Calu3 (cell line): ENCODE measurements at regions not wholly inside any gene's neighbourhood (a gene's known extent, or its start where the extent isn't known, plus 50 kb on each side); places are given as distances from the start of the nearest gene placed in this dataset.

Experiments
- BruUV-seq: library from RNA; stranded (reverse); fragments of 400-500 nt; replicated peaks from 2 replicates; lab custom pipeline; 2021; lab: Mats Ljungman, UMichigan
- CTCF ChIA-PET: fragments of 300-600 bp; sonication (Branson Sonifier 250); formaldehyde crosslinking; loops from one replicate; lab custom pipeline; 2022; ENCODE audit warnings: antibody characterized with exemption; lab: Charles Lee
- DNase-seq: peaks from one replicate; pipeline ENCODE4 v3.0.0; 2022
- H3K27ac Mint-ChIP-seq: one replicate; pipeline ENCODE4 v1.8.0; 2022; ENCODE audit warnings: mixed read lengths; ENCODE audit not compliant: unreplicated experiment
- H3K27me3 Mint-ChIP-seq: one replicate; pipeline ENCODE4 v1.8.0; 2022; ENCODE audit warnings: mixed read lengths; ENCODE audit not compliant: unreplicated experiment
- H3K36me3 Mint-ChIP-seq: one replicate; pipeline ENCODE4 v1.8.0; 2022; ENCODE audit warnings: mild to moderate bottlenecking, moderate library complexity, mixed read lengths; ENCODE audit not compliant: insufficient read depth, unreplicated experiment
- H3K4me1 Mint-ChIP-seq: one replicate; pipeline ENCODE4 v1.8.0; 2022; ENCODE audit warnings: mild to moderate bottlenecking, low read depth, mixed read lengths; ENCODE audit not compliant: unreplicated experiment
- H3K4me3 Mint-ChIP-seq: one replicate; pipeline ENCODE4 v1.8.0; 2022; ENCODE audit warnings: mild to moderate bottlenecking, low read depth, moderate library complexity, mixed read lengths; ENCODE audit not compliant: unreplicated experiment
- H3K9me3 Mint-ChIP-seq: one replicate; pipeline ENCODE4 v1.8.0; 2022; ENCODE audit warnings: low read depth, mixed read lengths; ENCODE audit not compliant: unreplicated experiment
- intact Hi-C: fragments of 100-400 bp; cut with micrococcal nuclease; formaldehyde crosslinking; loops from one replicate; pipeline ENCODE4 v1.10.0; 2022; ENCODE audit not compliant: unreplicated experiment
- TF ChIP-seq, protein P1 (sequence below): fragments of 200-600 bp; IDR thresholded peaks from one replicate; pipeline ENCODE4 v1.8.0; 2022; ENCODE audit warnings: antibody characterized with exemption; ENCODE audit not compliant: unreplicated experiment

DNA sequence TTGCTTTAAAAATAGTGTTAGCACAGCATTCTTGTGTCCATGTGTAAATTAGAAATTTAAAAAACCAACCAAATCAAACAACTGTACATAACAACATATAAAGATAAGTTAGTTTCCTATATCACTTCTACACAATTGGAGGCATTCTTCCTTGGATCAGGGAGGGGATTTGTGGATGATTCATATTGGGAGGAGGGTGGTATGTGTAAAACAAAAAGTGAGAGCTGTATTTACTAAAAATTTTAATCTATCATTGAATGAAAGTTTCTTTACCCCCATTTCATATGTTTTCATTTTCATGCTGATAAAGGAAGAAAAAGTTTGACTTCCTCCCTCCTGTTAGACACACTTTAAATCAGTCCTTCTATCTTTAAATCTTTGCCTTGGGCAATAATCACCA lies 325.0 kb downstream of the SATB1 start:
- BruUV-seq: no TSS peak
- Mint-ChIP-seq H3K4me3 (no peak overlapping the region), H3K27ac (peak overlapping the region; percentile 94), H3K36me3 (peaks cover 10% of the 10 kb centered on the region), H3K4me1 (peaks cover 33% of the 10 kb centered on the region), H3K27me3 (no peaks in the 10 kb centered on the region), H3K9me3 (peaks cover 3% of the 10 kb centered on the region)
- CTCF ChIA-PET: interaction anchor here (1.0 kb wide), 1 partner anchor 12 kb away, joined by 4 read pairs; no protein-coding TSS in a partner anchor
- intact Hi-C loops: no loop called here
- DNase-seq: no peak
- TF ChIP-seq, protein P1, sequence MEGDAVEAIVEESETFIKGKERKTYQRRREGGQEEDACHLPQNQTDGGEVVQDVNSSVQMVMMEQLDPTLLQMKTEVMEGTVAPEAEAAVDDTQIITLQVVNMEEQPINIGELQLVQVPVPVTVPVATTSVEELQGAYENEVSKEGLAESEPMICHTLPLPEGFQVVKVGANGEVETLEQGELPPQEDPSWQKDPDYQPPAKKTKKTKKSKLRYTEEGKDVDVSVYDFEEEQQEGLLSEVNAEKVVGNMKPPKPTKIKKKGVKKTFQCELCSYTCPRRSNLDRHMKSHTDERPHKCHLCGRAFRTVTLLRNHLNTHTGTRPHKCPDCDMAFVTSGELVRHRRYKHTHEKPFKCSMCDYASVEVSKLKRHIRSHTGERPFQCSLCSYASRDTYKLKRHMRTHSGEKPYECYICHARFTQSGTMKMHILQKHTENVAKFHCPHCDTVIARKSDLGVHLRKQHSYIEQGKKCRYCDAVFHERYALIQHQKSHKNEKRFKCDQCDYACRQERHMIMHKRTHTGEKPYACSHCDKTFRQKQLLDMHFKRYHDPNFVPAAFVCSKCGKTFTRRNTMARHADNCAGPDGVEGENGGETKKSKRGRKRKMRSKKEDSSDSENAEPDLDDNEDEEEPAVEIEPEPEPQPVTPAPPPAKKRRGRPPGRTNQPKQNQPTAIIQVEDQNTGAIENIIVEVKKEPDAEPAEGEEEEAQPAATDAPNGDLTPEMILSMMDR: no peak

DNA sequence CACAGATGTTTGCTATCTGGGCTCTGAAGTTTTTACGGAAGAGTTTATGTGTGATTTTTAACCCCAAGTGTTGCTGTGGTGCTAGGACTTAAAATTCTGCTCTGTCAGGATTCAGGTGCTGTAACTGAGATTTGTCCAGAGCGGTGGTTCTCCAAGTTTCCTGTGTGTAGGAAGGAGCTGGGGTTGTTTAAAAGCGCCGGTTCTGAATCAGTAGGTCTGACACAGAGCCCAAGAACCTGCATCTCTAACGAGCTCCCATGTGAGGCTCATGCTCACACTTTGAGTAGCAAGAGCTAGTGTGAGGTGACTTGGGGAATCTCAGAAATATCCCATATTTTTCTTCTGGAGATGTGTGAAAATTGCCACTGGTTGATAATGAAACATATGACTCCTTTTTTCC lies 325.5 kb downstream of the SATB1 start:
- Mint-ChIP-seq H3K27ac (peak overlapping the region; percentile 94), H3K4me3 (peak overlapping the region; percentile 14), H3K27me3 (no peaks in the 10 kb centered on the region), H3K4me1 (peaks cover 33% of the 10 kb centered on the region), H3K9me3 (peaks cover 3% of the 10 kb centered on the region), H3K36me3 (peaks cover 10% of the 10 kb centered on the region)
- CTCF ChIA-PET: interaction anchor here (1.0 kb wide), 1 partner anchor 12 kb away, joined by 4 read pairs; no protein-coding TSS in a partner anchor
- intact Hi-C loops: no loop called here
- TF ChIP-seq, protein P1: no peak
- no peak for DNase-seq
- TSS peak; percentile 97 for BruUV-seq

DNA sequence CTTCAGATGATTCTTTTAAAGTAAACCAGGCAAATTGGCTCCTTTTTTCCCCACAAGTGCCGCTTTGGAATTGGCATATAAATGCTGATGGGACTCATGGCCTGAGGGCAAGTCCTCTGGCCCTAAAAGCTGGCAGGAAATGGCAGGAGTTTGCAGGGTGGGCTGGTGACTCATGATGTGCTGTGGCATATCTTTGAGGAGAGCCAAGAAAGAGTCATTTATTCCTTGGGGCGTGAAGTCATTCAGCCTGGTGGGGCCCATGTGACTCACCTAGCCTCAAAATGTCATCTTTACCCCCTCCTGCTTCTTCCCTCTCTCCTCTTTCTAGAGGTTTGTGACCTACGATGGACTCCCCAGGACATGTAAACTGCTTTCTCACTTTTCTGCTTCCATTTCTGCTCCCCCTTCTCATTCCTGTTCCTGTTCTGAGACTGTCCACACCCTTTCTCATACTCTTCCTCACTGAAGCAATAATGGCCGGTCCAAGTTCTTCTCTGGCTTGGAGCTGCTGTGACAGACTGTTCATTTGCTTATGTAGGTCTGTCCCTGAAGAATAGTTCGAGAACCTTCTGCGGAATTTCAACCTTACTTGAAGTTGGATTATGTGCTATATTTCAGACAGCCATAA lies 326.1 kb downstream of the SATB1 start:
- H3K4me3 Mint-ChIP-seq: peak overlapping the region; percentile 14
- peaks cover 10% of the 10 kb centered on the region for H3K36me3 Mint-ChIP-seq
- peak overlapping the region; percentile 94 for H3K27ac Mint-ChIP-seq
- intact Hi-C loops: loop anchor here (1.0 kb wide), 1 partner anchor 196 kb away; no protein-coding TSS in a partner anchor
- DNase-seq: peak; percentile 85
- TF ChIP-seq, protein P1: no peak
- peaks cover 3% of the 10 kb centered on the region for H3K9me3 Mint-ChIP-seq
- no peaks in the 10 kb centered on the region for H3K27me3 Mint-ChIP-seq
- CTCF ChIA-PET: no interaction called here
- H3K4me1 Mint-ChIP-seq: peaks cover 33% of the 10 kb centered on the region
- BruUV-seq: no TSS peak

DNA sequence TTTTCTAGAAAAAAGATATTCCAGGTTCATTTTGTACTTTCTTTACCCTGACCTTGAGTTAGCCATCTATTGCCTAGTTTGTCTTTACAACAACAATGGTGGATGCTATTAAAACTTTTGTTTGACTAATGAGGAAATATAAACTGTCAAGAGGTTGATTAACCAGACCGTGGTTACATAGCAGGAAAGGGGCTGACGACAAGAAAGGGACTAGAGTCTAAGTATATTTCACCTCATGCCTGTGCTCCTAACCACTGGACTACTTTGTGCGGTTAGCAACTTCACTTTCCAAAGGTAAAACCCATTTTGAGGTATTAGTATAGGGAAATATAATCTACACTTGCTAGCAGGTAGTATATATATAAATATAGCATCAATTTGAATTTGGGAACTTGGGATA lies 327.1 kb downstream of the SATB1 start:
- H3K4me3 Mint-ChIP-seq: no peak overlapping the region
- CTCF ChIA-PET: interaction anchor here (0.6 kb wide), 1 partner anchor 176 kb away, joined by 6 read pairs; no protein-coding TSS in a partner anchor
- peak overlapping the region; percentile 61 for H3K27ac Mint-ChIP-seq
- DNase-seq: no peak
- peaks cover 34% of the 10 kb centered on the region for H3K4me1 Mint-ChIP-seq
- BruUV-seq: no TSS peak
- H3K27me3 Mint-ChIP-seq: no peaks in the 10 kb centered on the region
- peaks cover 3% of the 10 kb centered on the region for H3K9me3 Mint-ChIP-seq
- TF ChIP-seq, protein P1: no peak
- peaks cover 10% of the 10 kb centered on the region for H3K36me3 Mint-ChIP-seq
- intact Hi-C loops: loop anchor here (1.0 kb wide), 1 partner anchor 197 kb away; no protein-coding TSS in a partner anchor
